Right lobe of liver (tissue), 6 donors: ENCODE measurements at regions not wholly inside any gene's neighbourhood (a gene's known extent, or its start where the extent isn't known, plus 50 kb on each side); places are given as distances from the start of the nearest gene placed in this dataset.

Experiments used
- ATAC-seq, 4 donors: fragments of 200-7000 bp; cut with Tn5 transposase; one replicate each; pipeline ENCODE4 v1.9.1; 2020; ENCODE audit warnings: mild to moderate bottlenecking in 4 of 4, moderate library complexity in 4 of 4
- DNase-seq, 3 donors: peaks; one replicate each; pipeline ENCODE4 v3.0.0-alpha.2; 2020
- H3K27ac ChIP-seq, 3 donors: fragments of 200-600 bp; one replicate each; pipeline ENCODE4 v1.8.0; 2022
- H3K27me3 ChIP-seq, 2 donors: fragments of 200-600 bp; one replicate each; pipeline ENCODE4 v1.8.0; 2022
- H3K36me3 ChIP-seq, 4 donors: fragments of 200-600 bp; sonication (generic) in 1 of 4; one replicate each; pipeline versions ENCODE4 v1.5.1 to v1.8.0; 2017 to 2022; ENCODE audit warnings: control low read depth in 1 of 4
- H3K4me1 ChIP-seq, 4 donors: fragments of 200-600 bp; sonication (generic) in 1 of 4; one replicate each; pipeline versions ENCODE4 v1.5.1 to v1.8.0; 2017 to 2022; ENCODE audit warnings: control low read depth in 1 of 4
- H3K4me3 ChIP-seq, 3 donors: fragments of 200-600 bp; one replicate each; pipeline ENCODE4 v1.8.0; 2022
- H3K9me3 ChIP-seq, 4 donors: fragments of 200-600 bp; sonication (generic) in 1 of 4; one replicate each; pipeline versions ENCODE4 v1.5.1 to v1.8.0; 2017 to 2022; ENCODE audit warnings: control low read depth in 1 of 4
- CTCF ChIP-seq, 4 donors: fragments of 200-600 bp in 3 of 4; fragments of 450-650 bp in 1 of 4; IDR thresholded peaks; one replicate each; pipeline versions ENCODE4 v1.5.1 to v1.8.0; 2016 to 2022; ENCODE audit warnings: antibody characterized with exemption in 4 of 4, mild to moderate bottlenecking in 2 of 4
- POLR2A ChIP-seq: fragments of 450-650 bp; IDR thresholded peaks from one replicate; pipeline ENCODE4 v1.6.1; 2017; ENCODE audit warnings: antibody characterized with exemption, mild to moderate bottlenecking
- WGBS: methylation state at CpG from one replicate; pipeline ENCODE4 v1.1.6; 2018; ENCODE audit warnings: low coverage, low lambda C conversion rate; ENCODE audit not compliant: insufficient coverage; ENCODE audit errors: missing lambda C conversion rate; 5-methylcytosine and 5-hydroxymethylcytosine counted together
- intact Hi-C, 2 donors: fragments of 100-400 bp; cut with DNase I; formaldehyde crosslinking; loops; one replicate each; pipeline versions ENCODE4 v1.11.2 to v1.14.1; 2022
- donor health status: DM: no; HTN: yes; CAD: no.
- donor health status: DM: no; HTN: no; CAD: no.
- donor health status: DM: no; HTN: no; CAD: no.
- donor health status: DM: no; HTN: yes; CAD: no.
- donor health status: DM: no; HTN: yes; CAD: no.

GRCh38 chr13:102487330-102487729 lies 85.5 kb upstream of the FGF14 start:
- no peak for DNase-seq
- Histone ChIP-seq H3K9me3 (no peaks in the 10 kb centered on the region), H3K4me3 (no peak overlapping the region), H3K36me3 (no peaks in the 10 kb centered on the region), H3K27ac (no peak overlapping the region), H3K4me1 (no peaks in the 10 kb centered on the region), H3K27me3 (no peaks in the 10 kb centered on the region)
- intact Hi-C loops: no loop called here
- ATAC-seq: no peak
- WGBS: 10% methylated on average over 2 of the region's 2 CpGs
- TF ChIP-seq POLR2A: no peak
- TF ChIP-seq CTCF (IDR thresholded peaks at IDR 0.05): no peak

- TF ChIP-seq POLR2A (no peak), CTCF (IDR thresholded peaks at IDR 0.05) (peak in 1 of 4 donors; percentile 22)
- H3K27me3 ChIP-seq: no peaks in the 10 kb centered on the region
Observed at GRCh38 chr13:102484329-102484728, 82.5 kb upstream of the FGF14 start.

GRCh38 chr13:102472650-102473049 lies 70.8 kb upstream of the FGF14 start:
- TF ChIP-seq POLR2A: no peak
- TF ChIP-seq CTCF (IDR thresholded peaks at IDR 0.05): no peak
- no peak for ATAC-seq

More at GRCh38 chr13:102484329-102484728, 82.5 kb upstream of the FGF14 start:
- 18% methylated on average over 2 of the region's 2 CpGs for WGBS
- no peak overlapping the region for H3K4me3 ChIP-seq
- H3K27ac ChIP-seq: no peak overlapping the region
- peak in 1 of 4 donors; percentile 41 for ATAC-seq
- DNase-seq: no peak
- intact Hi-C loops: no loop called here
- no peaks in the 10 kb centered on the region for H3K9me3 ChIP-seq
- no peaks in the 10 kb centered on the region for H3K36me3 ChIP-seq
- no peaks in the 10 kb centered on the region for H3K4me1 ChIP-seq

GRCh38 chr13:102470283-102470917 lies 68.6 kb upstream of the FGF14 start:
- 34% methylated on average over 3 of the region's 3 CpGs for WGBS
- Histone ChIP-seq H3K27me3 (no peaks in the 10 kb centered on the region), H3K4me3 (no peak overlapping the region), H3K36me3 (no peaks in the 10 kb centered on the region), H3K27ac (no peak overlapping the region), H3K9me3 (no peaks in the 10 kb centered on the region), H3K4me1 (no peaks in the 10 kb centered on the region)
- DNase-seq (no peak), ATAC-seq (no peak)
- intact Hi-C loops: no loop called here
- TF ChIP-seq CTCF (IDR thresholded peaks at IDR 0.05) (no peak), POLR2A (no peak)

More at GRCh38 chr13:102472650-102473049, 70.8 kb upstream of the FGF14 start:
- intact Hi-C loops: no loop called here
- no peak for DNase-seq
- Histone ChIP-seq H3K27me3 (no peaks in the 10 kb centered on the region), H3K9me3 (no peaks in the 10 kb centered on the region), H3K36me3 (no peaks in the 10 kb centered on the region), H3K4me3 (no peak overlapping the region), H3K4me1 (no peaks in the 10 kb centered on the region), H3K27ac (no peak overlapping the region)
